ENCODE measurements at regions not wholly inside any gene's neighbourhood (a gene's known extent, or its start where the extent isn't known, plus 50 kb on each side); places are given as distances from the start of the nearest gene placed in this dataset.

DNA sequence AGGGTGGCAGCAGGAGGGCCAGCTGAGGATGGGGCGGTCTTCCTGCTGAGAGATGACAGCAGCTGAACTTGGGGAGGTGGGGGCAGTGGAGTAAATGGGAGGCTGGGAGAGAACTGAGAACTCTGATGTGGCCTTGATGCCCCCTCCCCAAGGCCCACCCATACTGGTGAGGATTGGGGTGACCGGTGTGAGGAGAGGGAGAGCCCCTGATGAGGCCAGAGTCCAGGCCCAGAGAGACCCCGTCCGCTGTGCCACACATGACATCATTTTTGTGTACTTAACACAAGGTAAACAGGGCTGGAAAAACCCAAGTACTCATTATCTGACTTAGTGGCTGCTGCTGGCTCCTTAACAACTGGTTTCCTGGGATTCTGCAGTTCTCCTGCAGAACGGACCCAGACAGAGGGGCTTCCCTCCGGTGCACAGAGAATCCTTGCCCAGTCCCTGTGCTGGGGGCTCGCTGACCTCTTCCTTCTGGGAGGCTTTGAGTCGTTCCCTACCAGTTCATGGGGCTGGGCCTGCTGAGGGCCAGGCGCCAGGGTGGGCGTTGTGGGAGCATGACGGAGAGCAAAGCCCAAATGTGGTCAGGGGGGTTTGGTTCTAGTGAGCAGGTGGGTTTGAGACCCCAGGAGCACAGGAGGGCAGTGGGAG lies 207.6 kb downstream of the RAB11FIP4 start:
- Histone ChIP-seq H3K36me3 (no peaks in the 10 kb centered on the region), H3K9me3 (no peaks in the 10 kb centered on the region), H3K27ac (peak overlapping the region; percentile 87 to 93), H3K4me1 (peaks cover 23 to 34% of the 10 kb centered on the region in 2 donors), H3K27me3 (no peaks in the 10 kb centered on the region), H3K4me3 (no peak overlapping the region)
- no peak for DNase-seq (ENCODE audit: low spot score in 2 of 2)
- TF ChIP-seq, protein P1, sequence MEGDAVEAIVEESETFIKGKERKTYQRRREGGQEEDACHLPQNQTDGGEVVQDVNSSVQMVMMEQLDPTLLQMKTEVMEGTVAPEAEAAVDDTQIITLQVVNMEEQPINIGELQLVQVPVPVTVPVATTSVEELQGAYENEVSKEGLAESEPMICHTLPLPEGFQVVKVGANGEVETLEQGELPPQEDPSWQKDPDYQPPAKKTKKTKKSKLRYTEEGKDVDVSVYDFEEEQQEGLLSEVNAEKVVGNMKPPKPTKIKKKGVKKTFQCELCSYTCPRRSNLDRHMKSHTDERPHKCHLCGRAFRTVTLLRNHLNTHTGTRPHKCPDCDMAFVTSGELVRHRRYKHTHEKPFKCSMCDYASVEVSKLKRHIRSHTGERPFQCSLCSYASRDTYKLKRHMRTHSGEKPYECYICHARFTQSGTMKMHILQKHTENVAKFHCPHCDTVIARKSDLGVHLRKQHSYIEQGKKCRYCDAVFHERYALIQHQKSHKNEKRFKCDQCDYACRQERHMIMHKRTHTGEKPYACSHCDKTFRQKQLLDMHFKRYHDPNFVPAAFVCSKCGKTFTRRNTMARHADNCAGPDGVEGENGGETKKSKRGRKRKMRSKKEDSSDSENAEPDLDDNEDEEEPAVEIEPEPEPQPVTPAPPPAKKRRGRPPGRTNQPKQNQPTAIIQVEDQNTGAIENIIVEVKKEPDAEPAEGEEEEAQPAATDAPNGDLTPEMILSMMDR (IDR thresholded peaks at IDR 0.05): no peak
- intact Hi-C loops (cut with DNase I): no loop called here

DNA sequence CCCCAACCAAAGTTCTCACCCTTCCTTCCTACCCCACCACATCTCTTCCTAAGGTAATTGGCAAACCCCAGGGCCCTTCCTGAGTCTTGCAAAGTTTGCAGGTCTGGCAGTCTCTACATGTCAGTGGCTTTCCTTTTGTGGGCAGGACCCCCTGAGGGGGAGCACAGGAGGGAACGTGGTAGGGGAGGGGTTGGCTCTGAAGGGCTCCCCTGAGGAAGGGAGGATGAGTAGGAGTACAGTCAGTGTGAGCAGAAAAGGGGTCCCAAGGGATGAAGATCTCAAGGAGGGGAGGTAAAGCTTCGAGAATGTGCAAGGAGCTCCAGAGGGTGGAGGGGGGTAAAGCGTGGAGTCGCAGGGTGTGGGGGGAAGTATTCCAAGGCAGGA lies 206.9 kb downstream of the RAB11FIP4 start:
- H3K4me3 ChIP-seq: no peak overlapping the region
- DNase-seq (ENCODE audit: low spot score in 2 of 2): no peak
- peak overlapping the region; percentile 87 to 93 for H3K27ac ChIP-seq
- TF ChIP-seq, protein P1 (IDR thresholded peaks at IDR 0.05): no peak
- intact Hi-C loops (cut with DNase I): no loop called here
- peaks cover 23 to 40% of the 10 kb centered on the region in 2 donors for H3K4me1 ChIP-seq
- no peaks in the 10 kb centered on the region for H3K36me3 ChIP-seq
- H3K27me3 ChIP-seq: no peaks in the 10 kb centered on the region
- H3K9me3 ChIP-seq: no peaks in the 10 kb centered on the region

DNA sequence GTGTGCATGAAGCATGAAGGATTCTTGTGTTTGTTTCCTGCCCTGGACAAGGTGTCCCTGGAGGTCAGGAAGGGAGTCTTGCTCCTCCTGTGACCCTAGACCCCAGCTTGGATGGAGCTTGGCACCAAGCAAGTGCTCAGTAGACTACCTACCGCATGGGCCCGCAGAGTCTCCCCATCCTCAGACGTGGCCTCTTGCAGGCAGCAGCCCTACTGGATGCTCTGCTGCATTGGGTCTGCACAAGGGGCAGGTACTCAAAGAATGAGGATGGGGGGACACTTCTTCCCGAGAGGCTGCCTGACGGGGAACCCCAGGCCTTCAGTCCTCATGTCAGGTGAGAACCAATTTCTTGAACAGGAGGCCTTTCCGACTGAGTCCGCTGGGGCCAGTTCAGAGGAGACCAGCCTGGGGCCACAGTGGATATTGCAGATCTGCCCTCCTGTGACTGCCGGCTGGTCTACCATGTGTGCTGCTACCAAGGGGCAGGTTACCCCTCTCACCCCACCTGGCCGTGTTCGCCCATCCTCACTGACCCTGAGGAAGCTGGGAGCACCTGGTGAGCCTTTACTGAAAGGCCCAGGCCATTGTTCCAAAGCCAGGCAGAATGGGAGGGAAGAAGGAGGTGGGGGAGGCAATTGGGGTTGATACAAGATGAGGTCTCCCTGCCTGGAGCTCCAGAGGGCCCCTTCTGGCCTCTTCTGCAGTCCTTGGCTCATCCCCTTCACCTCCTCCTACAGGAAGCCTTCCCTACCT lies 206.3 kb downstream of the RAB11FIP4 start:
- intact Hi-C loops (cut with DNase I): loop anchor here (2.0 kb wide), 3 partner anchors 17 to 175 kb away; no protein-coding TSS in a partner anchor
- Histone ChIP-seq H3K9me3 (no peaks in the 10 kb centered on the region), H3K36me3 (no peaks in the 10 kb centered on the region), H3K4me3 (no peak overlapping the region), H3K4me1 (peaks cover 23 to 43% of the 10 kb centered on the region in 2 donors), H3K27ac (peak overlapping the region; percentile 87 to 93), H3K27me3 (no peaks in the 10 kb centered on the region)
- TF ChIP-seq, protein P1 (IDR thresholded peaks at IDR 0.05): no peak
- peak in 1 of 2 donors; percentile 58 for DNase-seq (ENCODE audit: low spot score in 2 of 2)

DNA sequence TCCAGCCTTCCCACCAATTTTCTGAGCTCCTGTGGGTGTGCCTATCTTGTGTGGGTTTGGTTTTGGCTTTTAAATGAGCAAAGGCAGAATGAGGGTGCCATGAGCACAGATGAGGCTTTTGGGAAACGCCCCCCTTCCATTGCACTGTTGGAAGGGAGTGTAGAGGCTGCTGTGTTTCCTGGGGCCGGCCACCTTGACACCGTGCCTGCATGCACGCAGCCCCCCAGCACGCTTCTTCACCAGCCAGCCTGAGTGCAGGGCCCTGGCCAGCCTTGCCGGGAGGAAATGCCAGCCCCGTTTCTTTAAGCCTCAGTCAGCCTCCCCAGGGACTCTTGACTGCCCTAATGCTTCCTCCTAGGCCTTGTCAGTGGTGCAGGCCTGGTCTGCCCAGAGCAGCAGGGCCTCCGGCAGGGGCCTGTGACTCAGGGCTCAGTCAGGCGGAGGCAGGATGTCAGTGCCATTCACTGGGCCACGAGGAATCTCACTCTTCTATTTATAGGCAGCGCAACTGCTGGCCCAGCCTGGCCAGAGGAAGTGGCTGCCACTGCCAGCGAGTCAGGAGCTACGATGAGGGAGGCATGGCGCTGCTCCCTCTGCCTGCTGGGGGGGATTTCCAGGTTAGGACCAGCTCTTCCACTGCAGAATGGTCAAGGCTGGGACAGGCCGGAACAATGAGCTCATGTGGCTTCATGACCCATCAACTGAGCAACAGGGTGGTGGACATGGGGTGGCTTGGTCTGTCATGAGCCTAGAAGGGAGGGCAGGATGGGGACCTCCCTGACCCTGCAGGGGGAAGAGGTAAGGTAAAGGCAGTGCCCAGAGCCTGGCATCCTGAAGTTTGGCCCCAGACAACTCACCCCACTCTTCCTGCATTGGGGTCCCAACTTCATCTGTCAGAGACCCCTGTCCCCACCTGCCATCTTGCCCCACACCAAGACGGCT lies 205.2 kb downstream of the RAB11FIP4 start:
- no peaks in the 10 kb centered on the region for H3K27me3 ChIP-seq
- peaks cover 0 to 9% of the 10 kb centered on the region in 2 donors for H3K36me3 ChIP-seq
- intact Hi-C loops (cut with DNase I): loop anchor here (1.0 to 2.0 kb wide), 4 partner anchors 16 to 176 kb away; no protein-coding TSS in a partner anchor
- no peak overlapping the region for H3K4me3 ChIP-seq
- H3K4me1 ChIP-seq: peaks cover 23 to 43% of the 10 kb centered on the region in 2 donors
- TF ChIP-seq, protein P1 (IDR thresholded peaks at IDR 0.05): peak in 1 of 3 experiments; percentile 20
- peak; percentile 93 to 98 for DNase-seq (ENCODE audit: low spot score in 2 of 2)
- H3K9me3 ChIP-seq: no peaks in the 10 kb centered on the region
- H3K27ac ChIP-seq: peak overlapping the region; percentile 87 to 93

DNA sequence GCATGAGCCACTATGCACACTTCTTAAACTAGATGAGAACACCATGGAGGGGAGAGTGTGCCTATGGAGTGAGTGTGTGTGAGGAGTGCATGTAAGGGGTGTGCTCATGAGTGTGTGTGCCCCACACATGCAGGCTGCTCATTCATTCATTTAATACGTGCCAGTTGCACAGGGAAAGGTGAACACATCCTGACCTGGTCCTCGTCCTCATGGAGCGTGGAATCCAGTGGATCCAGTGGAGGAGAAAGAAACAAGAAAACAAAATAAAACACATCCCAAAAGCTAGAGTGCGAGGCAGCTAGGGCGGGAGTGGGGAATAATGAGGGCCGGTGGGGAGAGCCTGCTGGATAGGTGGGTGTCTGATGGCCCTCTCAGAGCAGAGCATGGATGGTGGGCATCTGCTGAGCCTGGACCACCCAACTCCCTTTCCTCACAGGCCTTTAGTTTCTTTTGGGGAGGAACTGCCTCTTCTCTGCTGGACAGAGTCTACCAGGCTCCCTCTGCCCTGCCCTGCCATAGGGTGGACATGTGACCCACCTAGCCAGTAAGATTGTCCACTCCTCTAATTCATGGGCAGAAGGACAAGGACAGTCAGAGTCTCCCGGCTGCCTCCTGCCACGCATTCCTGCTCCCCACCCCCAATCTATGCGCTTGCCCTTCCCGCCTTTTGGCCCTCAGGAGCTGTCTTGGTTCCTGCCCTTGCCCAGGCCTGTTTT lies 204.3 kb downstream of the RAB11FIP4 start:
- intact Hi-C loops (cut with DNase I): loop anchor here (1.0 to 2.0 kb wide), 4 partner anchors 15 to 177 kb away; no protein-coding TSS in a partner anchor
- peaks cover 23 to 43% of the 10 kb centered on the region in 2 donors for H3K4me1 ChIP-seq
- H3K27me3 ChIP-seq: no peaks in the 10 kb centered on the region
- H3K9me3 ChIP-seq: no peaks in the 10 kb centered on the region
- H3K36me3 ChIP-seq: peaks cover 0 to 18% of the 10 kb centered on the region in 2 donors
- H3K4me3 ChIP-seq: no peak overlapping the region
- TF ChIP-seq, protein P1 (IDR thresholded peaks at IDR 0.05): no peak
- DNase-seq (ENCODE audit: low spot score in 2 of 2): peak in 1 of 2 donors; percentile 56
- H3K27ac ChIP-seq: peak overlapping the region; percentile 87 to 93
